ENCODE measurements at regions not wholly inside any gene's neighbourhood (a gene's known extent, or its start where the extent isn't known, plus 50 kb on each side); places are given as distances from the start of the nearest gene placed in this dataset.

- peak; percentile 60 to 92 (median 90) for TF ChIP-seq CTCF (IDR thresholded peaks at IDR 0.05)
- no peak for TF ChIP-seq POLR2A (IDR thresholded peaks at IDR 0.05)
Observed at GRCh38 chr4:3346146-3346545, 53.3 kb downstream of the RGS12 start.
